Endothelial cell of umbilical vein (primary cell): ENCODE measurements at regions not wholly inside any gene's neighbourhood (a gene's known extent, or its start where the extent isn't known, plus 50 kb on each side); places are given as distances from the start of the nearest gene placed in this dataset.

Experiments used
- BruUV-seq: library from RNA; stranded (reverse); fragments of 400-500 nt; replicated peaks from 2 replicates; lab custom pipeline; 2021; lab: Mats Ljungman, UMichigan
- CTCF ChIA-PET: fragments of 300-600, 350-600 bp; sonication (Branson Sonifier 250); formaldehyde crosslinking; loops from one replicate; lab custom pipeline; 2021; ENCODE audit warnings: antibody characterized with exemption, inconsistent platforms; lab: Charles Lee
- POLR2A ChIA-PET: fragments of 300-600, 350-600 bp; sonication (Branson Sonifier 250); formaldehyde crosslinking; loops from one replicate; lab custom pipeline; 2021; ENCODE audit warnings: antibody characterized with exemption, inconsistent platforms; lab: Charles Lee
- DNase-seq: peaks from one replicate; pipeline ENCODE4 v3.0.0-alpha.2; 2011; ENCODE audit warnings: low read depth, low spot score
- FAIRE-seq: peaks from 2 replicates; lab custom pipeline; 2011; peaks lifted over from hg19 to GRCh38; lab: Jason Lieb, UNC
- H2AFZ ChIP-seq: 2 replicates; pipeline ENCODE4 v1.6.0; 2012; ENCODE audit warnings: low read depth, low read length, control low read depth, inconsistent platforms
- H3K27ac ChIP-seq: 2 replicates; pipeline ENCODE4 v1.5.1; 2011; ENCODE audit warnings: low read depth, mild to moderate bottlenecking, control low read depth, low read length, moderate library complexity; ENCODE audit not compliant: insufficient read depth
- H3K27me3 ChIP-seq, 2 experiments: 2 replicates each; pipeline versions ENCODE4 v1.6.0 to v1.6.1; 2011; ENCODE audit warnings: low read length in 2 of 2, mixed read lengths in 1 of 2; ENCODE audit not compliant: control insufficient read depth in 2 of 2, insufficient read depth in 2 of 2
- H3K36me3 ChIP-seq, 2 experiments: 2 replicates in 1 of 2; 3 replicates in 1 of 2; pipeline ENCODE4 v1.5.1; 2011; ENCODE audit warnings: low read length in 2 of 2, mild to moderate bottlenecking in 1 of 2, moderate library complexity in 1 of 2; ENCODE audit not compliant: control insufficient read depth in 2 of 2, insufficient read depth in 2 of 2; ENCODE audit errors: extremely low read depth in 1 of 2
- H3K4me1 ChIP-seq: 3 replicates; pipeline ENCODE4 v1.5.1; 2011; ENCODE audit warnings: mild to moderate bottlenecking, low read length; ENCODE audit not compliant: control insufficient read depth, insufficient read depth; ENCODE audit errors: extremely low read depth
- H3K4me2 ChIP-seq: 2 replicates; pipeline ENCODE4 v1.6.1; 2011; ENCODE audit warnings: low read length, control low read depth, mixed read lengths; ENCODE audit not compliant: insufficient read depth
- H3K4me3 ChIP-seq, 3 experiments: fragments of 200-600 bp in 1 of 3; sonication (generic), shearing (Covaris generic) in 1 of 3; replicated peaks in 1 of 3; 2 replicates each; pipeline ENCODE4 v1.5.1; 2011 to 2016; ENCODE audit warnings: control low read depth in 3 of 3, low read length in 3 of 3, mild to moderate bottlenecking in 2 of 3, inconsistent platforms in 1 of 3, low read depth in 1 of 3, moderate library complexity in 1 of 3; ENCODE audit not compliant: insufficient read depth in 1 of 3
- H3K79me2 ChIP-seq: 2 replicates; pipeline ENCODE4 v1.6.0; 2012; ENCODE audit warnings: low read length, inconsistent platforms; ENCODE audit not compliant: control insufficient read depth, insufficient read depth
- H3K9ac ChIP-seq: replicated peaks from 2 replicates; pipeline ENCODE3; 2011; ENCODE audit warnings: low read length, control low read depth; ENCODE audit not compliant: insufficient read depth; ENCODE audit errors: extremely low read depth
- H3K9me1 ChIP-seq: replicated peaks from 3 replicates; pipeline ENCODE4 v1.6.0; 2011; ENCODE audit warnings: mild to moderate bottlenecking, low read length; ENCODE audit not compliant: control insufficient read depth, insufficient read depth; ENCODE audit errors: extremely low read depth
- H3K9me3 ChIP-seq: replicated peaks from 2 replicates; pipeline ENCODE4 v1.5.1; 2012; ENCODE audit warnings: low read length, inconsistent platforms; ENCODE audit not compliant: control insufficient read depth, insufficient read depth
- H4K20me1 ChIP-seq: replicated peaks from 2 replicates; pipeline ENCODE3; 2011; ENCODE audit warnings: mild to moderate bottlenecking, low read length; ENCODE audit not compliant: control insufficient read depth, insufficient read depth; ENCODE audit errors: extremely low read depth
- EZH2 ChIP-seq: IDR thresholded peaks from 2 replicates; pipeline ENCODE4 v1.6.1; 2012; ENCODE audit warnings: borderline replicate concordance, low read depth, mild to moderate bottlenecking, moderate library complexity, low read length, inconsistent platforms; ENCODE audit not compliant: severe bottlenecking
- FOS ChIP-seq: IDR thresholded peaks from 2 replicates; pipeline ENCODE4 v1.6.1; 2011; ENCODE audit warnings: mild to moderate bottlenecking, low read length, moderate library complexity, borderline replicate concordance; ENCODE audit not compliant: insufficient read depth
- GATA2 ChIP-seq: IDR thresholded peaks from 2 replicates; pipeline ENCODE4 v1.7.0; 2011; ENCODE audit warnings: low read depth, mild to moderate bottlenecking, moderate library complexity, mixed read lengths, low read length; ENCODE audit not compliant: insufficient read length, insufficient read depth
- JUN ChIP-seq: IDR thresholded peaks from 2 replicates; pipeline ENCODE4 v1.6.1; 2011; ENCODE audit warnings: borderline replicate concordance, low read depth; ENCODE audit not compliant: insufficient read length, insufficient read depth
- MAX ChIP-seq: IDR thresholded peaks from 2 replicates; pipeline ENCODE4 v1.6.1; 2011; ENCODE audit not compliant: insufficient read depth, insufficient read length
- MYC ChIP-seq: IDR thresholded peaks from one replicate; pipeline ENCODE4 v1.6.1; 2011; ENCODE audit warnings: mild to moderate bottlenecking, low read depth, low read length
- POLR2A ChIP-seq: IDR thresholded peaks from 2 replicates; pipeline ENCODE4 v1.6.1; 2012; ENCODE audit warnings: low read depth, mild to moderate bottlenecking, control low read depth, low read length
- POLR2AphosphoS5 ChIP-seq: IDR thresholded peaks from 2 replicates; pipeline ENCODE4 v1.6.1; 2012; ENCODE audit warnings: low read depth, mild to moderate bottlenecking, control low read depth, low read length, moderate library complexity; ENCODE audit not compliant: insufficient read depth
- dilution Hi-C: fragments of 300-500 bp; cut with MboI; formaldehyde crosslinking; loops from one replicate; pipeline ENCODE4 v1.15.0; 2019; ENCODE audit warnings: low sequenced_read_pairs; ENCODE audit not compliant: extremely low pct_ligation_motif_present
- intact Hi-C: fragments of 100-400 bp; cut with micrococcal nuclease; formaldehyde crosslinking; loops from one replicate; pipeline ENCODE4 v1.10.0; 2022
- TF ChIP-seq, protein P1 (sequence below), 2 donors: IDR thresholded peaks; 1 replicate in 1 of 2; 2 replicates in 1 of 2; pipeline ENCODE4 v1.5.1; 2011; ENCODE audit warnings: low read length in 2 of 2, mild to moderate bottlenecking in 2 of 2, moderate library complexity in 2 of 2, control low read depth in 1 of 2, inconsistent platforms in 1 of 2, low read depth in 1 of 2; ENCODE audit not compliant: insufficient read depth in 1 of 2; ENCODE audit errors: extremely low read depth in 1 of 2

DNA sequence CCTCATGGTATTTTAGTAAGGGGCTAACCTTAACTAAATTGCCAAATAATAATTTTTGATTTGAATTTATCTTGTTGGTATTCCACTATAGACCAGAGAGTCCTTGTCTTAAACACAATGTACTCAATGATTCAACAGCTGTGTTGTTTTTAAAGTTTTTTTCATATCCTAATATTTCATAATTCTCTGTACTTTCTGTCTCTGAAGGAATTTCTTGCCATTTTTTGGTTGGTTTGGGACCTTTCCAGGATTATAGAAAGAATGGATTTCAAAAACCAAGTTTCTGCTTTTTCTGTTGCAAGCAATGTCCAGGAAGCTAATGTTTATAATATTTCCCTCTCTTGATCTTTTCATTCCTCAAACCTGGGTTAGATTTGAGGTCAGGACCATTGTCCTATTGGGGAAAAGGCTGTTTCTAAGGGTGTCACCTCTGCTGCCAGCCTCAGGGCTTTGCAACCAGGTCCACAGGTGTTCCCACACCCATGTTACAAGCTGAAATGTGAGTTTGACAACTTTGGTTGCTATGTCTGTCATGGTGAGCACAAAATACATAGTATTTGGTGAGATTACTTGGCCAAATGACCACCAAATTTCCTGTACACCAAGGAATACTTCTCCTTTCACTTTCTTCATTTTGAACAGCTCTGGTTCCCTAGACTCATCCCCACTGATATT is 363.7 kb upstream of the RGMA start:
- ChIA-PET CTCF (no interaction called here), POLR2A (no interaction called here)
- Histone ChIP-seq H3K4me3 (no peak overlapping the region), H3K4me2 (no peak overlapping the region), H3K9me3 (no peaks in the 10 kb centered on the region), H3K27me3 (no peaks in the 10 kb centered on the region), H3K27ac (no peak overlapping the region), H3K9me1 (no peaks in the 10 kb centered on the region), H4K20me1 (no peaks in the 10 kb centered on the region), H3K9ac (no peak overlapping the region), H3K4me1 (no peaks in the 10 kb centered on the region), H3K79me2 (no peaks in the 10 kb centered on the region), H3K36me3 (no peaks in the 10 kb centered on the region), H2AFZ (no peak overlapping the region)
- DNase-seq (no peak), FAIRE-seq (no peak)
- TF ChIP-seq MAX (no peak), EZH2 (no peak), GATA2 (no peak), FOS (no peak), POLR2A (no peak), MYC (no peak)
- dilution Hi-C loops: no loop called here
- no TSS peak for BruUV-seq
- intact Hi-C loops: no loop called here

DNA sequence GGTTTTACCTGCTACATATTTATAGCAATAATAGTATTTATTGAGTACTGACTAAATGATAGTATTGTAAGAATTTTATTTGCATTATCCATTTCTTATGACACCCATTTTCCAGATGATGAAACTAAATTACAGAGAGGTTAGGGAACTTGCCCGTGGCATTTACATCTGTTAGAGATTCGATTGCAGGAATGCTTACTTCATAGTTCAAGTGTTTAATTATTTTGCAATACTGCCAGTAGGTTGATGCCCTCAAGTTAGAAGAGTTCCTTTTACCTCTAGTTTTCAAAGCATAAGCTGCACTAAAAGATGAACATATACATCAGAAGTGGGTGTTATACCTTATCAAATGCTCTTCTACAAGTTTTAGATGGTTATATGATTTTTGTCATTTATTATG is 362.8 kb upstream of the RGMA start:
- ChIA-PET CTCF (no interaction called here), POLR2A (no interaction called here)
- Histone ChIP-seq H3K9me3 (no peaks in the 10 kb centered on the region), H3K79me2 (no peaks in the 10 kb centered on the region), H3K4me2 (no peak overlapping the region), H3K27ac (no peak overlapping the region), H3K9me1 (no peaks in the 10 kb centered on the region), H3K4me3 (no peak overlapping the region), H3K27me3 (no peaks in the 10 kb centered on the region), H3K9ac (no peak overlapping the region), H2AFZ (no peak overlapping the region), H3K4me1 (no peaks in the 10 kb centered on the region), H3K36me3 (no peaks in the 10 kb centered on the region), H4K20me1 (no peaks in the 10 kb centered on the region)
- DNase-seq: no peak
- TF ChIP-seq POLR2A (no peak), MAX (no peak), MYC (no peak), EZH2 (no peak), FOS (no peak), JUN (no peak), POLR2AphosphoS5 (no peak), GATA2 (no peak)
- TF ChIP-seq, protein P1, sequence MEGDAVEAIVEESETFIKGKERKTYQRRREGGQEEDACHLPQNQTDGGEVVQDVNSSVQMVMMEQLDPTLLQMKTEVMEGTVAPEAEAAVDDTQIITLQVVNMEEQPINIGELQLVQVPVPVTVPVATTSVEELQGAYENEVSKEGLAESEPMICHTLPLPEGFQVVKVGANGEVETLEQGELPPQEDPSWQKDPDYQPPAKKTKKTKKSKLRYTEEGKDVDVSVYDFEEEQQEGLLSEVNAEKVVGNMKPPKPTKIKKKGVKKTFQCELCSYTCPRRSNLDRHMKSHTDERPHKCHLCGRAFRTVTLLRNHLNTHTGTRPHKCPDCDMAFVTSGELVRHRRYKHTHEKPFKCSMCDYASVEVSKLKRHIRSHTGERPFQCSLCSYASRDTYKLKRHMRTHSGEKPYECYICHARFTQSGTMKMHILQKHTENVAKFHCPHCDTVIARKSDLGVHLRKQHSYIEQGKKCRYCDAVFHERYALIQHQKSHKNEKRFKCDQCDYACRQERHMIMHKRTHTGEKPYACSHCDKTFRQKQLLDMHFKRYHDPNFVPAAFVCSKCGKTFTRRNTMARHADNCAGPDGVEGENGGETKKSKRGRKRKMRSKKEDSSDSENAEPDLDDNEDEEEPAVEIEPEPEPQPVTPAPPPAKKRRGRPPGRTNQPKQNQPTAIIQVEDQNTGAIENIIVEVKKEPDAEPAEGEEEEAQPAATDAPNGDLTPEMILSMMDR (IDR thresholded peaks at IDR 0.05; ENCODE audit: extremely low read depth in 1 of 2, insufficient read depth in 1 of 2, low read depth in 1 of 2, low read length in 2 of 2): no peak
- dilution Hi-C loops: no loop called here
- no TSS peak for BruUV-seq
- intact Hi-C loops: no loop called here
- FAIRE-seq: no peak
